Uterus (tissue), 2 donors: ENCODE measurements at regions not wholly inside any gene's neighbourhood (a gene's known extent, or its start where the extent isn't known, plus 50 kb on each side); places are given as distances from the start of the nearest gene placed in this dataset.

Experiments
- POLR2A ChIP-seq, 2 donors: fragments of 450-650 bp; IDR thresholded peaks; one replicate each; pipeline ENCODE4 v1.6.1; 2016; ENCODE audit warnings: antibody characterized with exemption in 2 of 2, mild to moderate bottlenecking in 1 of 2, moderate library complexity in 1 of 2
- TF ChIP-seq, protein P1 (sequence below), 4 experiments: fragments of 200-600 bp in 2 of 4; fragments of 450-650 bp in 2 of 4; sonication (generic) in 2 of 4; IDR thresholded peaks; one replicate each; pipeline ENCODE4 v1.5.1; 2016 to 2019; ENCODE audit warnings: antibody characterized with exemption in 4 of 4, mild to moderate bottlenecking in 2 of 4, moderate library complexity in 1 of 4

DNA sequence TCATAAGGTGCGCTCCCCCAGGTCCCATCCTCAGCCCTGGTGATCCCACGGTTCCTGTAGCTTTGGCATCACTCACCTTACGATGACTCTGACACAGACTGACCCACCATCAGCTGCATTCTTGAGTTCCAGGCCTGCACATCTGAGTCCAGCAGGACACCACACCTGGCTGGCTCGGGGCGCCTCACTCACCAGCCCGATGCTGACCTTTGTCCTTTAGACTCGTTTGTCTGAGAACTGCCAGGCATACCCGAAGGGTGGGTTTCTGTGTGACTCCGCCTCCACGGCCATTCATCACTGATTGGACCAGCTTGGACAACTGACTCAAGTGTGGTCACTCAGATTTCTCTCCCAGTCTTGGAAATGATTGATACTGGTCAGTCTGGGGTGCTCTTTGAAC is 129.4 kb upstream of the CSF3R start:
- TF ChIP-seq, protein P1, sequence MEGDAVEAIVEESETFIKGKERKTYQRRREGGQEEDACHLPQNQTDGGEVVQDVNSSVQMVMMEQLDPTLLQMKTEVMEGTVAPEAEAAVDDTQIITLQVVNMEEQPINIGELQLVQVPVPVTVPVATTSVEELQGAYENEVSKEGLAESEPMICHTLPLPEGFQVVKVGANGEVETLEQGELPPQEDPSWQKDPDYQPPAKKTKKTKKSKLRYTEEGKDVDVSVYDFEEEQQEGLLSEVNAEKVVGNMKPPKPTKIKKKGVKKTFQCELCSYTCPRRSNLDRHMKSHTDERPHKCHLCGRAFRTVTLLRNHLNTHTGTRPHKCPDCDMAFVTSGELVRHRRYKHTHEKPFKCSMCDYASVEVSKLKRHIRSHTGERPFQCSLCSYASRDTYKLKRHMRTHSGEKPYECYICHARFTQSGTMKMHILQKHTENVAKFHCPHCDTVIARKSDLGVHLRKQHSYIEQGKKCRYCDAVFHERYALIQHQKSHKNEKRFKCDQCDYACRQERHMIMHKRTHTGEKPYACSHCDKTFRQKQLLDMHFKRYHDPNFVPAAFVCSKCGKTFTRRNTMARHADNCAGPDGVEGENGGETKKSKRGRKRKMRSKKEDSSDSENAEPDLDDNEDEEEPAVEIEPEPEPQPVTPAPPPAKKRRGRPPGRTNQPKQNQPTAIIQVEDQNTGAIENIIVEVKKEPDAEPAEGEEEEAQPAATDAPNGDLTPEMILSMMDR (IDR thresholded peaks at IDR 0.05) = no peak
- no peak for TF ChIP-seq POLR2A (IDR thresholded peaks at IDR 0.05)
